ENCODE measurements at regions not wholly inside any gene's neighbourhood (a gene's known extent, or its start where the extent isn't known, plus 50 kb on each side); places are given as distances from the start of the nearest gene placed in this dataset.

DNA sequence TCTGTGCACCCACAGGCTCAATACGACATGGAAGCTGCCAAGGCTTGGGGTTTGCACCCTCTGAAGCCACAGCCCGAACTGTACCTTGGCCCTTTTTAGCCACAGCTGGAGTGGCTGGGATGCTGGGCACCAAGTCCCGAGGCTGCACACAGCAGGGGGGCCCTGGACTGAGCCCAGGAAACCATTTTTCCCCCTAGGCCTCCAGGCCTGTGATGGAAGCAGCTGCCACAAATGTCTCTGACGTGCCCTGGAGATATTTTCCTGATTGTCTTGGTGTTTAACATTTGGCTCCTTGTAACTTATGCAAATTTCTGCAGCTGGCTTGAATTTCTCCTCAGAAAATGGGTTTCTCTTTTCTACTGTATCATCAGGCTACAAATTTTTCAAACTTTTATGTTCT, 82.3 kb upstream of the LPAR1 start:
- TF ChIP-seq BACH2 (CRISPR knock-in tag; IDR thresholded peaks at IDR 0.05; ENCODE audit: borderline replicate concordance) (no peak), PPARA (CRISPR knock-in tag; IDR thresholded peaks at IDR 0.05; ENCODE audit: borderline replicate concordance) (no peak), ZNF8 (CRISPR knock-in tag; IDR thresholded peaks at IDR 0.05) (no peak), ISL1 (CRISPR knock-in tag; IDR thresholded peaks at IDR 0.05) (no peak), ZFP30 (CRISPR knock-in tag; IDR thresholded peaks at IDR 0.05) (no peak)
- ATAC-seq = no peak

GRCh38 chr9:111118256-111118948, 80.1 kb upstream of the LPAR1 start:
- TF ChIP-seq ISL1 (CRISPR knock-in tag; IDR thresholded peaks at IDR 0.05) = no peak
- no peak for TF ChIP-seq ZFP3 (CRISPR knock-in tag; IDR thresholded peaks at IDR 0.05)
- ATAC-seq = no peak

GRCh38 chr9:111114486-111114885, 76.2 kb upstream of the LPAR1 start:
- peak; percentile 71 for TF ChIP-seq TCF4 (CRISPR knock-in tag; IDR thresholded peaks at IDR 0.05; ENCODE audit: borderline replicate concordance)
- no peak for TF ChIP-seq PPARA (CRISPR knock-in tag; IDR thresholded peaks at IDR 0.05; ENCODE audit: borderline replicate concordance)
- no peak for ATAC-seq

GRCh38 chr9:111113712-111114111, 75.4 kb upstream of the LPAR1 start:
- no peak for ATAC-seq
- TF ChIP-seq TOX (CRISPR knock-in tag; IDR thresholded peaks at IDR 0.05; ENCODE audit: borderline replicate concordance) (no peak), ZNF8 (CRISPR knock-in tag; IDR thresholded peaks at IDR 0.05) (no peak)
- TF ChIP-seq, protein P1, sequence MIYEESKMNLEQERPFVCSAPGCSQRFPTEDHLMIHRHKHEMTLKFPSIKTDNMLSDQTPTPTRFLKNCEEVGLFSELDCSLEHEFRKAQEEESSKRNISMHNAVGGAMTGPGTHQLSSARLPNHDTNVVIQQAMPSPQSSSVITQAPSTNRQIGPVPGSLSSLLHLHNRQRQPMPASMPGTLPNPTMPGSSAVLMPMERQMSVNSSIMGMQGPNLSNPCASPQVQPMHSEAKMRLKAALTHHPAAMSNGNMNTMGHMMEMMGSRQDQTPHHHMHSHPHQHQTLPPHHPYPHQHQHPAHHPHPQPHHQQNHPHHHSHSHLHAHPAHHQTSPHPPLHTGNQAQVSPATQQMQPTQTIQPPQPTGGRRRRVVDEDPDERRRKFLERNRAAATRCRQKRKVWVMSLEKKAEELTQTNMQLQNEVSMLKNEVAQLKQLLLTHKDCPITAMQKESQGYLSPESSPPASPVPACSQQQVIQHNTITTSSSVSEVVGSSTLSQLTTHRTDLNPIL (CRISPR knock-in tag; IDR thresholded peaks at IDR 0.05; ENCODE audit: low read depth) = no peak

GRCh38 chr9:111110805-111111204, 72.5 kb upstream of the LPAR1 start:
- TF ChIP-seq TOX (CRISPR knock-in tag; IDR thresholded peaks at IDR 0.05; ENCODE audit: borderline replicate concordance) = no peak
- no peak for TF ChIP-seq ISL1 (CRISPR knock-in tag; IDR thresholded peaks at IDR 0.05)
- ATAC-seq = no peak

DNA sequence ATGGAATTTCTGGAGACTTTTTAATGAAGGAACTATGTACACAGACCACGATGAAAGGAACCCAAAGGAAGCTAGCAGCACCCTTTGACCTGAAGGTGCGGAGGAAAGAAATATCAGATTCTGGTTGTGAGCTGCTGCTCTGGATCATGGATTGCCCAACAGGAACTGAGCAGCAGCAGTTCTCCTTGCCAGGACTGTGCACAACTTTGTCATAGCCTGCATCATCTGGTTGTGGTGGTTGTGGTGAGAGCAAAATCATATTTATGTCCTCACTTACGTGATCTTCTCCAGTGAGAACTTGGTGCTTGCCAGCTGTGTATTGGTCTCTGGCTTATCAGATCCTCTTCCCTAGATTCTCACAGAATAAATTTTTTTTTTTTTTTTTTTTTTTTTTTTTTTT, 70.7 kb upstream of the LPAR1 start:
- no peak for ATAC-seq
- TF ChIP-seq ZNF8 (CRISPR knock-in tag; IDR thresholded peaks at IDR 0.05) = no peak

DNA sequence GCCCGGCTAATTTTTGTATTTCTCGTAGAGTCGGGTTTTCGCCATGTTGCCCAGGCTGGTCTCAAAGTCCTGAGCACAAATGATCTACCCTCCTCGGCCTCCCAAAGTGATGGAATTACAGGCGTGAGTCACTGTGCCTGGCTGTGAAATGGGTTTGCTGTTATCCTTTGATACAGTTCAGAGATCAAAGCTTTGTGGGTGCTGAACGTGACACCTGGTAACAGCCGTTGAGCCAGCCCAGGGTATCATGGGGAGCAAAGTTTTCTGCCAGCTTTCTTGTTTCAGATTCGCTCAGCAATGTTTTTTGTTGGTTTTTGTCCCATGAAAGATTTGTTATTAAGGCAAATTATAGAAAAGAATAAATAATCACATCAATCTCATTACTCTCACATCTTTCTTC, 68.9 kb upstream of the LPAR1 start:
- TF ChIP-seq ZFP30 (CRISPR knock-in tag; IDR thresholded peaks at IDR 0.05) (no peak), CSRNP3 (CRISPR knock-in tag; IDR thresholded peaks at IDR 0.05) (no peak), BACH2 (CRISPR knock-in tag; IDR thresholded peaks at IDR 0.05; ENCODE audit: borderline replicate concordance) (no peak), OSR1 (CRISPR knock-in tag; IDR thresholded peaks at IDR 0.05) (no peak)
- TF ChIP-seq, protein P1 (CRISPR knock-in tag; IDR thresholded peaks at IDR 0.05; ENCODE audit: low read depth) = no peak
- ATAC-seq = no peak

DNA sequence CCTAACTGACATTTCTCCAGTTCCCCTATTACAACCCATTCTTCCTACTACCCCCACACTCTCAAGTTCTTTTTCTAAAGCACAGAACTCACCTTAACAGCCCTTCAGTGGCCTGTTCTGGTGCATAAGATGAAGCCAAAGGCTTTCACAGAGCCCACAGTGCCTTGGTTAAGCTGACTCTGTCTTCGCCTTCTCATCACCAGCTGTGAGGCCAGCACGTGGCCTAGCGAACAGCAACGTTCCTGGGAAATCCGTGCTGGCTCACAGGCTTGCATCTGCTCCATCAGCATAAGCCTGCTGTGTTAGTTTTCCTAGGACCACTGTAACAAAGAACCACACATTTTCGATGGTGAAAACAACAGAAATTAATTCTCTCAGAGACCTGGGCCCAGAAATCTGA, 67.9 kb upstream of the LPAR1 start:
- no peak for ATAC-seq
- TF ChIP-seq ZC3H10 (CRISPR knock-in tag; IDR thresholded peaks at IDR 0.05) = no peak
- no peak for TF ChIP-seq ZNF565 (CRISPR knock-in tag; conservative IDR thresholded peaks at IDR 0.05; ENCODE audit: low read depth)
- TF ChIP-seq PPARA (CRISPR knock-in tag; IDR thresholded peaks at IDR 0.05; ENCODE audit: borderline replicate concordance) = no peak
- TF ChIP-seq GLIS3 (CRISPR knock-in tag; IDR thresholded peaks at IDR 0.05) = no peak
- no peak for TF ChIP-seq ZNF70 (CRISPR knock-in tag; IDR thresholded peaks at IDR 0.05)
- TF ChIP-seq TSHZ2 (CRISPR knock-in tag; IDR thresholded peaks at IDR 0.05) = no peak
- TF ChIP-seq ZNF8 (CRISPR knock-in tag; IDR thresholded peaks at IDR 0.05) = no peak
- TF ChIP-seq ISL1 (CRISPR knock-in tag; IDR thresholded peaks at IDR 0.05) = no peak
- no peak for TF ChIP-seq ZFP30 (CRISPR knock-in tag; IDR thresholded peaks at IDR 0.05)
- no peak for TF ChIP-seq ESRRG (CRISPR knock-in tag; IDR thresholded peaks at IDR 0.05)
- no peak for TF ChIP-seq CSDC2 (CRISPR knock-in tag; IDR thresholded peaks at IDR 0.05)
- no peak for TF ChIP-seq ARNTL (CRISPR knock-in tag; IDR thresholded peaks at IDR 0.05; ENCODE audit: borderline replicate concordance, low read depth)
- no peak for TF ChIP-seq POU6F1 (CRISPR knock-in tag; IDR thresholded peaks at IDR 0.05; ENCODE audit: borderline replicate concordance, low read depth)

Measured in SK-N-SH treated with all-trans-retinoic acid at 6 μM for 48 hours (cell line).